ENCODE measurements at regions not wholly inside any gene's neighbourhood (a gene's known extent, or its start where the extent isn't known, plus 50 kb on each side); places are given as distances from the start of the nearest gene placed in this dataset.

DNA sequence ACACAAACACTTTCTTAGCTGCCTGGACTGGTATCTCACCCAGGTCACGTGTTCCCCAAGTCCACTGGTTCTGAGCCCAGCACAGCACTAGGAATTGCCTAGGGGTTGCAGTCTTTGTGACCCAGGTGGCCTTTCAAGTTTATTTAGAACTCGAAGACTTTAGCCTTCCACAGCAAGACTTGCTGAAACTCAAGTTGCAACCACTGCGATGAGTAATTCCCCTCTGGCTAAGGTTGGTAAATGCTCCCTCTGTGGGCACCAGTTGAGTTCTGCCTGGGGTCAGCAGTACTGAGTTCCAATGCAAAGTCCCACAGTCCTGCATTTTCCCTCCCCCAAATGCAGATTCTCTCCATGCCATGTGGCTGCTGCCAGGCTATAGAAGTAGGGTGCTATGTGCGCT, 77.6 kb upstream of the MOCS1 start:
- TF ChIP-seq, protein P1, sequence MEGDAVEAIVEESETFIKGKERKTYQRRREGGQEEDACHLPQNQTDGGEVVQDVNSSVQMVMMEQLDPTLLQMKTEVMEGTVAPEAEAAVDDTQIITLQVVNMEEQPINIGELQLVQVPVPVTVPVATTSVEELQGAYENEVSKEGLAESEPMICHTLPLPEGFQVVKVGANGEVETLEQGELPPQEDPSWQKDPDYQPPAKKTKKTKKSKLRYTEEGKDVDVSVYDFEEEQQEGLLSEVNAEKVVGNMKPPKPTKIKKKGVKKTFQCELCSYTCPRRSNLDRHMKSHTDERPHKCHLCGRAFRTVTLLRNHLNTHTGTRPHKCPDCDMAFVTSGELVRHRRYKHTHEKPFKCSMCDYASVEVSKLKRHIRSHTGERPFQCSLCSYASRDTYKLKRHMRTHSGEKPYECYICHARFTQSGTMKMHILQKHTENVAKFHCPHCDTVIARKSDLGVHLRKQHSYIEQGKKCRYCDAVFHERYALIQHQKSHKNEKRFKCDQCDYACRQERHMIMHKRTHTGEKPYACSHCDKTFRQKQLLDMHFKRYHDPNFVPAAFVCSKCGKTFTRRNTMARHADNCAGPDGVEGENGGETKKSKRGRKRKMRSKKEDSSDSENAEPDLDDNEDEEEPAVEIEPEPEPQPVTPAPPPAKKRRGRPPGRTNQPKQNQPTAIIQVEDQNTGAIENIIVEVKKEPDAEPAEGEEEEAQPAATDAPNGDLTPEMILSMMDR (IDR thresholded peaks at IDR 0.05): no peak
- TF ChIP-seq POLR2A (IDR thresholded peaks at IDR 0.05) (no peak), POLR2AphosphoS5 (IDR thresholded peaks at IDR 0.05; ENCODE audit: insufficient read depth in 1 of 2, low read depth in 1 of 2) (no peak)
